Tibial nerve (tissue), 3 donors: ENCODE measurements at regions not wholly inside any gene's neighbourhood (a gene's known extent, or its start where the extent isn't known, plus 50 kb on each side); places are given as distances from the start of the nearest gene placed in this dataset.

ENCODE experiments used
- POLR2A ChIP-seq, 2 donors: fragments of 450-650 bp; IDR thresholded peaks; one replicate each; pipeline ENCODE4 v1.6.1; 2017; ENCODE audit warnings: antibody characterized with exemption in 2 of 2, mild to moderate bottlenecking in 2 of 2, moderate library complexity in 2 of 2
- TF ChIP-seq, protein P1 (sequence below), 5 experiments: fragments of 200-600 bp in 3 of 5; fragments of 450-650 bp in 2 of 5; sonication (generic) in 3 of 5; IDR thresholded peaks; one replicate each; pipeline ENCODE4 v1.5.1; 2016 to 2019; ENCODE audit warnings: antibody characterized with exemption in 5 of 5, mild to moderate bottlenecking in 3 of 5, moderate library complexity in 2 of 5

DNA sequence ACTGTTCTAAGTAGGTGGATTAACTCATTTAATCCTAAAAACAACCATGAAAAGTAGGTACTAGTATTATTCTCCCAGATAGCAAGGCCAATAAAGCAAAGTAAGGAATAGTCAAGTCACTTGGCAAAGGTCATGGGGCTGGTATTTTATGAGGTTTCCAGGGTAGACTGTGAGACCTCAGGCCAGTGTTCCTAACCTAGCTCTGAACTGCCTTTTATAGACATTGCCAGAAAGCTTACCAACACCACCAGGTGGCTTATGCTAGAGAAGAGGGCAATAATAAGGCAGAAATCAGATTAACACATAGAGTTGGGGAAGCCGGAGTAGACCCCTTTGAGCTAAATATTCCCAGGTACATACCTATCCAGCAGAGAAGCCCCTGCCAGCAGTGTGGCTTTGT is 490.9 kb upstream of the TENM4 start:
- TF ChIP-seq, protein P1, sequence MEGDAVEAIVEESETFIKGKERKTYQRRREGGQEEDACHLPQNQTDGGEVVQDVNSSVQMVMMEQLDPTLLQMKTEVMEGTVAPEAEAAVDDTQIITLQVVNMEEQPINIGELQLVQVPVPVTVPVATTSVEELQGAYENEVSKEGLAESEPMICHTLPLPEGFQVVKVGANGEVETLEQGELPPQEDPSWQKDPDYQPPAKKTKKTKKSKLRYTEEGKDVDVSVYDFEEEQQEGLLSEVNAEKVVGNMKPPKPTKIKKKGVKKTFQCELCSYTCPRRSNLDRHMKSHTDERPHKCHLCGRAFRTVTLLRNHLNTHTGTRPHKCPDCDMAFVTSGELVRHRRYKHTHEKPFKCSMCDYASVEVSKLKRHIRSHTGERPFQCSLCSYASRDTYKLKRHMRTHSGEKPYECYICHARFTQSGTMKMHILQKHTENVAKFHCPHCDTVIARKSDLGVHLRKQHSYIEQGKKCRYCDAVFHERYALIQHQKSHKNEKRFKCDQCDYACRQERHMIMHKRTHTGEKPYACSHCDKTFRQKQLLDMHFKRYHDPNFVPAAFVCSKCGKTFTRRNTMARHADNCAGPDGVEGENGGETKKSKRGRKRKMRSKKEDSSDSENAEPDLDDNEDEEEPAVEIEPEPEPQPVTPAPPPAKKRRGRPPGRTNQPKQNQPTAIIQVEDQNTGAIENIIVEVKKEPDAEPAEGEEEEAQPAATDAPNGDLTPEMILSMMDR (IDR thresholded peaks at IDR 0.05) = no peak
- no peak for TF ChIP-seq POLR2A (IDR thresholded peaks at IDR 0.05)
